Sigmoid colon (tissue), 4 donors: ENCODE measurements at regions not wholly inside any gene's neighbourhood (a gene's known extent, or its start where the extent isn't known, plus 50 kb on each side); places are given as distances from the start of the nearest gene placed in this dataset.

Source experiments
- EP300 ChIP-seq, 4 donors: sonication (generic); formaldehyde crosslinking; IDR thresholded peaks; one replicate each; pipeline ENCODE4 v1.6.1; 2017; ENCODE audit warnings: antibody characterized with exemption in 4 of 4
- POLR2A ChIP-seq, 2 donors: fragments of 450-650 bp; IDR thresholded peaks; one replicate each; pipeline ENCODE4 v1.6.1; 2016; ENCODE audit warnings: antibody characterized with exemption in 2 of 2, mild to moderate bottlenecking in 2 of 2, moderate library complexity in 2 of 2
- POLR2AphosphoS5 ChIP-seq, 4 donors: sonication (generic); formaldehyde crosslinking; IDR thresholded peaks; one replicate each; pipeline ENCODE4 v1.6.1; 2017; ENCODE audit warnings: antibody characterized with exemption in 4 of 4
- TF ChIP-seq, protein P1 (sequence below), 4 experiments: fragments of 450-650 bp in 3 of 4; fragments of 200-600 bp in 1 of 4; IDR thresholded peaks; one replicate each; pipeline ENCODE4 v1.5.1; 2016 to 2019; ENCODE audit warnings: antibody characterized with exemption in 4 of 4, mild to moderate bottlenecking in 3 of 4, moderate library complexity in 2 of 4

DNA sequence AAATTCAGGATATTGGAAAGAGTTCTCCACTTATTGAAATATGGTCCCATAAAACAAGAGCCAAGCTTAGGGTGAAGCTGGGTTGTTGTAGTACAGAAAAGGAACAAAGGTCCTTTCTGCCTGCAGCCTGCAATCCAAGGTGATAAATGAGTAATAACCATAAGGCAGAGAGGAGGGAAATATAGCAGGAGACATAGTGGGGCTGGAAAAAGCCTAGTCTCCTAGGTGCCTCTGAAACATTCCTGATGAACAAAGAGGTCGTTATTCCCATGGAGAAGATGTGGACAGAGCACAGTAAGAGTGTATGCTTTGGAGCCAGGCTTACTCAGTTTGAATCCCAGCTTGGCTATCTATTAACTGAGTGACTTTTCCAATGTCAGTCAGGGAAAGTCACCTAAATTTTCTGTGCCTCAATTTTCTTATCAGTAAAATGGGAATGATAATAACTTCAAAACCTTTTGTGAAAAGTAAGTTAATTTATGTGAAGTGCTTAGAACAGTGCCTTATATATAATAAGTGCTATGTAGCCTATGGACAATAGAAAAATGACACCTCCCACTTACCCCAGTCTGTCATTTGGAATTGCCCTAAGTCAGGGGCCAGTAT lies 110.8 kb upstream of the GRIN3A start:
- TF ChIP-seq, protein P1, sequence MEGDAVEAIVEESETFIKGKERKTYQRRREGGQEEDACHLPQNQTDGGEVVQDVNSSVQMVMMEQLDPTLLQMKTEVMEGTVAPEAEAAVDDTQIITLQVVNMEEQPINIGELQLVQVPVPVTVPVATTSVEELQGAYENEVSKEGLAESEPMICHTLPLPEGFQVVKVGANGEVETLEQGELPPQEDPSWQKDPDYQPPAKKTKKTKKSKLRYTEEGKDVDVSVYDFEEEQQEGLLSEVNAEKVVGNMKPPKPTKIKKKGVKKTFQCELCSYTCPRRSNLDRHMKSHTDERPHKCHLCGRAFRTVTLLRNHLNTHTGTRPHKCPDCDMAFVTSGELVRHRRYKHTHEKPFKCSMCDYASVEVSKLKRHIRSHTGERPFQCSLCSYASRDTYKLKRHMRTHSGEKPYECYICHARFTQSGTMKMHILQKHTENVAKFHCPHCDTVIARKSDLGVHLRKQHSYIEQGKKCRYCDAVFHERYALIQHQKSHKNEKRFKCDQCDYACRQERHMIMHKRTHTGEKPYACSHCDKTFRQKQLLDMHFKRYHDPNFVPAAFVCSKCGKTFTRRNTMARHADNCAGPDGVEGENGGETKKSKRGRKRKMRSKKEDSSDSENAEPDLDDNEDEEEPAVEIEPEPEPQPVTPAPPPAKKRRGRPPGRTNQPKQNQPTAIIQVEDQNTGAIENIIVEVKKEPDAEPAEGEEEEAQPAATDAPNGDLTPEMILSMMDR (IDR thresholded peaks at IDR 0.05), result no peak
- TF ChIP-seq POLR2AphosphoS5 (IDR thresholded peaks at IDR 0.05), result no peak
- TF ChIP-seq POLR2A (IDR thresholded peaks at IDR 0.05), result no peak
- no peak for TF ChIP-seq EP300 (IDR thresholded peaks at IDR 0.05)
